Muscle layer of duodenum (tissue), 2 donors: ENCODE measurements at regions not wholly inside any gene's neighbourhood (a gene's known extent, or its start where the extent isn't known, plus 50 kb on each side); places are given as distances from the start of the nearest gene placed in this dataset.
"Not testable (repeated sequence)": the region's sequence is repeated elsewhere in the genome, so short reads cannot be mapped to it uniquely, and the experiment has no call there.

ENCODE experiments used
- H3K27ac ChIP-seq: one replicate; pipeline ENCODE4 v1.7.0; 2013; ENCODE audit warnings: mild to moderate bottlenecking, low read length
- H3K27me3 ChIP-seq: one replicate; pipeline ENCODE4 v1.7.0; 2013; ENCODE audit warnings: low read depth, mild to moderate bottlenecking, control low read depth, low read length
- H3K36me3 ChIP-seq, 2 donors: one replicate each; pipeline ENCODE4 v1.7.0; 2013; ENCODE audit warnings: low read length in 2 of 2, control low read depth in 1 of 2, mild to moderate bottlenecking in 1 of 2; ENCODE audit not compliant: insufficient read depth in 2 of 2, control insufficient read depth in 1 of 2
- H3K4me1 ChIP-seq, 2 donors: one replicate each; pipeline ENCODE4 v1.7.0; 2013; ENCODE audit warnings: low read length in 2 of 2, mild to moderate bottlenecking in 2 of 2, control low read depth in 1 of 2, moderate library complexity in 1 of 2; ENCODE audit not compliant: insufficient read depth in 2 of 2, control insufficient read depth in 1 of 2
- H3K4me3 ChIP-seq, 2 donors: one replicate each; pipeline ENCODE4 v1.7.0; 2013; ENCODE audit warnings: low read length in 2 of 2, low read depth in 1 of 2, mild to moderate bottlenecking in 1 of 2
- H3K9me3 ChIP-seq, 2 donors: one replicate each; pipeline ENCODE4 v1.7.0; 2013; ENCODE audit warnings: low read length in 2 of 2, control low read depth in 1 of 2, mild to moderate bottlenecking in 1 of 2; ENCODE audit not compliant: control insufficient read depth in 1 of 2
- donor health status: healthy.

GRCh38 chr10:124245806-124246440, 152.5 kb upstream of the CHST15 start:
- no peaks in the 10 kb centered on the region for H3K36me3 ChIP-seq

GRCh38 chr10:124245191-124245590, 151.8 kb upstream of the CHST15 start:
- no peaks in the 10 kb centered on the region for H3K27me3 ChIP-seq
- no peaks in the 10 kb centered on the region for H3K4me1 ChIP-seq
- no peaks in the 10 kb centered on the region for H3K9me3 ChIP-seq
- H3K4me3 ChIP-seq: no peak overlapping the region
- no peaks in the 10 kb centered on the region for H3K36me3 ChIP-seq
- H3K27ac ChIP-seq: no peak overlapping the region

More at GRCh38 chr10:124245806-124246440, 152.5 kb upstream of the CHST15 start:
- Histone ChIP-seq H3K4me3 (no peak overlapping the region), H3K27ac (no peak overlapping the region), H3K4me1 (no peaks in the 10 kb centered on the region), H3K9me3 (no peaks in the 10 kb centered on the region), H3K27me3 (no peaks in the 10 kb centered on the region)

- no peak overlapping the region for H3K27ac ChIP-seq
- H3K4me1 ChIP-seq: no peaks in the 10 kb centered on the region
- no peaks in the 10 kb centered on the region for H3K36me3 ChIP-seq
- no peaks in the 10 kb centered on the region for H3K27me3 ChIP-seq
- no peaks in the 10 kb centered on the region for H3K9me3 ChIP-seq
- no peak overlapping the region for H3K4me3 ChIP-seq
Measured at GRCh38 chr10:124244256-124244877, 151.0 kb upstream of the CHST15 start.

GRCh38 chr10:124243702-124244121, 150.3 kb upstream of the CHST15 start:
- no peaks in the 10 kb centered on the region for H3K36me3 ChIP-seq
- no peaks in the 10 kb centered on the region for H3K4me1 ChIP-seq
- no peak overlapping the region for H3K4me3 ChIP-seq
- H3K27me3 ChIP-seq: no peaks in the 10 kb centered on the region
- no peaks in the 10 kb centered on the region for H3K9me3 ChIP-seq
- no peak overlapping the region for H3K27ac ChIP-seq

GRCh38 chr10:124242791-124243190, 149.4 kb upstream of the CHST15 start:
- no peak overlapping the region for H3K27ac ChIP-seq
- no peaks in the 10 kb centered on the region for H3K4me1 ChIP-seq
- no peak overlapping the region for H3K4me3 ChIP-seq
- no peaks in the 10 kb centered on the region for H3K27me3 ChIP-seq
- H3K36me3 ChIP-seq: no peaks in the 10 kb centered on the region
- no peaks in the 10 kb centered on the region for H3K9me3 ChIP-seq

- Histone ChIP-seq H3K27me3 (no peaks in the 10 kb centered on the region), H3K36me3 (no peaks in the 10 kb centered on the region), H3K4me3 (no peak overlapping the region), H3K4me1 (no peaks in the 10 kb centered on the region), H3K27ac (no peak overlapping the region), H3K9me3 (no peaks in the 10 kb centered on the region)
Measured at GRCh38 chr10:124242365-124242764, 149.0 kb upstream of the CHST15 start.

GRCh38 chr10:124241510-124241909, 148.1 kb upstream of the CHST15 start:
- not testable (repeated sequence) for H3K27me3 ChIP-seq, H3K27ac ChIP-seq

GRCh38 chr10:124240839-124241291, 147.5 kb upstream of the CHST15 start:
- H3K9me3 ChIP-seq: no peaks in the 10 kb centered on the region
- no peak overlapping the region for H3K27ac ChIP-seq
- no peaks in the 10 kb centered on the region for H3K4me1 ChIP-seq
- no peaks in the 10 kb centered on the region for H3K36me3 ChIP-seq
- H3K27me3 ChIP-seq: no peaks in the 10 kb centered on the region
- H3K4me3 ChIP-seq: no peak overlapping the region

More at GRCh38 chr10:124241510-124241909, 148.1 kb upstream of the CHST15 start:
- H3K36me3 ChIP-seq, H3K4me3 ChIP-seq, H3K4me1 ChIP-seq, H3K9me3 ChIP-seq: not testable (repeated sequence)

- Histone ChIP-seq H3K4me3 (no peak overlapping the region), H3K36me3 (no peaks in the 10 kb centered on the region), H3K9me3 (no peaks in the 10 kb centered on the region), H3K27ac (no peak overlapping the region), H3K27me3 (no peaks in the 10 kb centered on the region), H3K4me1 (no peaks in the 10 kb centered on the region)
Measured at GRCh38 chr10:124239696-124240095, 146.3 kb upstream of the CHST15 start.

GRCh38 chr10:124239134-124239533, 145.7 kb upstream of the CHST15 start:
- Histone ChIP-seq H3K27ac (no peak overlapping the region), H3K4me3 (no peak overlapping the region), H3K9me3 (no peaks in the 10 kb centered on the region), H3K4me1 (no peaks in the 10 kb centered on the region), H3K27me3 (no peaks in the 10 kb centered on the region), H3K36me3 (no peaks in the 10 kb centered on the region)

- Histone ChIP-seq H3K4me1 (no peaks in the 10 kb centered on the region), H3K9me3 (no peaks in the 10 kb centered on the region), H3K36me3 (no peaks in the 10 kb centered on the region), H3K27ac (no peak overlapping the region), H3K27me3 (no peaks in the 10 kb centered on the region), H3K4me3 (no peak overlapping the region)
Measured at GRCh38 chr10:124238367-124238766, 145.0 kb upstream of the CHST15 start.
